HG03097 (cell line): ENCODE measurements at regions not wholly inside any gene's neighbourhood (a gene's known extent, or its start where the extent isn't known, plus 50 kb on each side); places are given as distances from the start of the nearest gene placed in this dataset.

Experiments
- ATAC-seq: cut with Tn5 transposase; IDR thresholded peaks from one replicate; pipeline ENCODE4 v1.9.1; 2021; ENCODE audit not compliant: unreplicated experiment, low FRiP score

DNA sequence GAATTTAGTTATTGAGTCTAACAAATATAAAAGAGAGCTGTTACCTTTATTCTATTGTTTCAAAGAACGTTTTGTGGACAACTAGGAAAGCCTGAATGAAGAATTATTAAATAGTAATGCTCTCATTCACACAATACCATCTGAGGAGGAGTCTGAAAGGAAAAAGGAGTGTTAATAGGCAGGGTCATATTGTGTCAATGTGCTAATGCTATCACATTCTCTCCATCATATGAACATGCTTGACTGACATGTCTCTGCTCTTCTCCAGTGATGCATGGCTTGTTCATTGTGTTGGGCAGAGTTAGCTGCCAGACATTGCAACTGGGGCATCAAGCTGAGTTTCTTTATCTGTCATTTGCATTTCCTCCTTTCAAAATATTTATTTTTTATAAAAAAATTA is 1578.0 kb downstream of the MAT2B start:
- ATAC-seq = no peak

DNA sequence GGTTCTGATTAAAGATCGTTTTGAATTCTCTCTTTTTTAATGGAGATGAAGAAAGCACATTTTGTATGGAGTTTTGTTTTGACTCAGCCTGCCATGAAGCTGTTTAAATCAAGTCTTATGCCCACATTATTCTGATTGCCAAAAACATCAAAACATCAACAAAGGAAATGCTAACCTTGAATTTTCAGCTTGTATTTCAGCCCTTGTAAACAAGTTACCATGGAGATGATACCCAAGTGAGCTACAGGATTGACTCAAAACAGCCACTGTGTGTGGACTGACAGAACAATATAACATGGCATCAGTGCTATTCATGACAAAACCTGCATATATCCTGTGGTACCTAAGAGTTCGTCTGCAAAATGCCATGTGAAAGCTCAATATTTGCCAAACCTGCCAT is 1581.0 kb downstream of the MAT2B start:
- no peak for ATAC-seq

- ATAC-seq = no peak
Observed at GRCh38 chr5:165094782-165095181, 1589.4 kb downstream of the MAT2B start.

DNA sequence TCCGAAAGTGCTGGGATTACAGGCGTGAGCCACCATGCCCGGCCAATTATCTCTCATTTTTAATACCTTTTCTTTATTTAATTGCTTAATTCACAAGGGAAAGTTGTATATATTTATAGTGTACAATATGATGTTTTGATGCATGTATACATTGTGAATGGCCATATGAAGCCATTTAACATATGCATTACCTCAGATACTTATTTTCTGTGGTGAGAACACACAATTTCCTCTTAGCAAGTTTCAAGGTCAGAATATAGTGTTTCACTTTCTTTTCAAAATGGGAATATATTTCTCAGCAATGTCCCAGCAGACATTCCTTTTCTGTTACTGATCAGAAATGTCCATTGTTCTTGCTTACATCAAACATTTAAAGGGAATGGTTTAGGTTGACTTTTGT is 1596.3 kb downstream of the MAT2B start:
- ATAC-seq = no peak

- ATAC-seq = no peak
Observed at GRCh38 chr5:165104611-165105010, 1599.2 kb downstream of the MAT2B start.

- no peak for ATAC-seq
Observed at GRCh38 chr5:165108809-165109208, 1603.4 kb downstream of the MAT2B start.

DNA sequence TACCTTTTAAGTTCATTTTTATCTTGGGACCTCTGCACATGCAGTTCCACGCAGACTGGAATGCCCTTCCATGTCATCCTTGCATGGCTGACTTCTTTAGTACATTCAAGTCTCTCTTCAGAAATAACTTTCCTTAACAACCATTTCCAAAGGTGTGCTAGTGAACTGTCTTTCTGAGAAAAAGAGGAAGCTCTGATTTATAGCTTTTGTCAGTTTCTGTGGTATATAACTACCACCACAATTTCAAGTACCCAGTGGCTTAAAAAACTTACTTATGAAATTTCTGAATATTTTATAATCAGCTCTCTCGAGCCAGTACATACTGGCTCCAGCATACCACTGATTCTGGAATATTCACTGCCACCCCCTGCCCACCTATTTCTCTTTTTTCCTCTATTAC is 1613.8 kb downstream of the MAT2B start:
- no peak for ATAC-seq

GRCh38 chr5:165126598-165126997 is 1621.2 kb downstream of the MAT2B start:
- ATAC-seq = no peak

DNA sequence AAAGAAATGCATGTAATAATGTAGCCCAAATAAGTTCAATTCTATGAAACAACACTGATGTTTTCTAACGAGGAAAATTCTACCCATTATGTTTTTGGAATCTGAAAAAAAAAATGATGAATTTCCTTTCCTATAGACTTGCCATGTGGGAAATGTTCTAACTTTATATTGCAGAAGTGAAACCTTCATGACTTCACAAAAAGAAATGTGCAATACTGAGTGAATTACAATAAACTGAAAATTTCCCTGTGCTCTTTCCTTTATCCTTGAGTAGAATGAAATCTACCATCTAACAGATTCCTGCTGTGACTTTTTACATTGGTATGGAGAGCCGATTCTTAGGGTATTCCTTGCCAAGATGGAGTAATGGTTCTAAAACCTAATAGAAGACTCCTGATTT is 1622.5 kb downstream of the MAT2B start:
- ATAC-seq = no peak

DNA sequence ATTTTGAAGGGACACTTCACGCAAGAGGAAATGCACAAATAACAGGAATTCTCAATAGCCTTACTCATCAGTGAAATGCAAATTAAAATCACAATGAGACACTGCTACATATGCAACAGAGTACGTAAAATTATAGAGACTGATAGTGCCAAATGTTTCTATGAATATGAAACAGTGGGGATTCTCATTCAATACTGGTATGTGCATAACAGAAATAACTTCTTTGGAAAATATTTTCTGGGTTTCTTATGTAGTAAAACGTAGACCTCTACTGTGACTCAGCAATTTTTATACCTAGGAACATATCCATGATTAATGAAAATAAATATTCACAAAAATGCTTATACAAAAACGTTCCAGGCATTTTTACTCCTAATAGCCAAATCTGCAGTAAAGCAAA is 1625.2 kb downstream of the MAT2B start:
- no peak for ATAC-seq

GRCh38 chr5:165134155-165134554 is 1628.7 kb downstream of the MAT2B start:
- ATAC-seq = no peak

DNA sequence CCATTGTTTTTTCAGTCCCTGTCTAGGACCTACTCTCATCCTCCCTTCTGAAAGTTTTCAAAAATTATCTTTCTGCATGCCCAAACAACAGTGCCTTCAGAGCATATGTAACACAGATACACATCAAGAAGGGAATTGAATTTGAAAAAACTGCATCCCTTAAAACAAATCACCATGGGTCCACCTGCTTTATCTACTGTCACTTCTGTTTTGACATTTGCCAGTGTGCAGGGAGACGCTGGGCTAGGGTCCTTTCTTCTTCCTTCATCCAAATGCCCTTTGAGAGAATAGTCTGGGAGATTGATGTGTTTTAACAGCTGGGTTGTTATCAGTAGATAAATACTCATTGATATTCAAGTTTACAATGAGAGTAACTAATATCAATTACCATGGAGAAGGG is 1630.1 kb downstream of the MAT2B start:
- no peak for ATAC-seq

DNA sequence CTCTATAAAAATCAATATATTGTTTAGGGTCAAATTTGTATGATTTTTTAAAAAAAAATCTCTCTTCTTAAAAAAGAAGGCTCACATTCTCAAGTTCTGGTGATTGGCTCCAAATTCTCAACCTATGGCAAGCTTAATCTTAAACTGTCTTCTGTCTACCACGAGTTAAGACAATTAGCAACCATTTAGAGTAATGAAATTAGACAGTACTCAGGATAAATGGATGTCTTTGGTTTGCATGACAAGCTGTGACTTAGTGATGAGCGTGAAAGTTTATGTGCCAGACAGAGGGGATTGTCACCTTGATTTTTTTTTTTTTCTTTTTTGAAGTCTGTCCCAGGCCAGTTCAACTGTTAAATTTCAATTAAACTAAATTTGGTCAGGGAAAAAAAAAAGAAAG is 1632.3 kb downstream of the MAT2B start:
- ATAC-seq = no peak

DNA sequence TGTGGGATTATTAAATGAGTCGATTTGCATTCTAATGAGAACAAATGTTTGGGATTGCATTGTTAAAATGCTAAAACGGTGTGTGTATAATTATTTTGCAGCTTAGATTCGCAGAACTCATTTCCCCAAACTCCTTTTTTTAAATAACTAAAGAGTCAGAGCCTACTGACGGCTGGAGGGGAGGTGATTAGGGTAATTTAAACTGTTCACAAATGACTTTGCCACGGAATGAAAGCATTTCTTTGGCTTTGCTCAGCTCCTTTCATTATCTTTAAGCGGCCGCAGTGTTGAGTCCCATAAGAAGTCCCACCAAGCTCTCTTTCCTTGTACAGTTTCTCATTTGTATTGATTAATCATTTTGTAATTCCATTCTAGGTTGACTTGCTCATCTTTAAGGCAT is 1632.8 kb downstream of the MAT2B start:
- ATAC-seq = no peak

GRCh38 chr5:165139262-165139661 is 1633.8 kb downstream of the MAT2B start:
- no peak for ATAC-seq

DNA sequence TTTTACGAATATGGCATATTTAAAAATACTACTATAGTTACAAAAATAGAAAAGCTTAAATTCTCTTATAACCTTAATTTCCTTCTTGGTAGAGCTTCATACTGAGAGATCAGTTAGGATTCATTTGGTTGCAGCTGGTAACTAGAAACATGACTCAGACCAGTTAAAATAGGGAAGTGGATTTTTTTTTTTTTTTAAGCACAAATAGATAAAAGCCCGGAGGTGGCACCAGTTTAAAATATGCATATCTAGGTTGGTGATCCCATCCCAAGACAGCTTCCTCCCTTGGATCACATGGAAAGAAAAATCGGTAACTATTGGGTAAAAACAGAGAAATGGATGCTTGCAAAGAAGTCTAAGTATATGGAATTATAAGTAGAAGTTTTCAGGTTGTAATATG is 1634.3 kb downstream of the MAT2B start:
- no peak for ATAC-seq

- no peak for ATAC-seq
Observed at GRCh38 chr5:165143741-165144140, 1638.3 kb downstream of the MAT2B start.

GRCh38 chr5:165149431-165149830 is 1644.0 kb downstream of the MAT2B start:
- ATAC-seq = no peak

GRCh38 chr5:165152058-165152457 is 1646.6 kb downstream of the MAT2B start:
- ATAC-seq = no peak

DNA sequence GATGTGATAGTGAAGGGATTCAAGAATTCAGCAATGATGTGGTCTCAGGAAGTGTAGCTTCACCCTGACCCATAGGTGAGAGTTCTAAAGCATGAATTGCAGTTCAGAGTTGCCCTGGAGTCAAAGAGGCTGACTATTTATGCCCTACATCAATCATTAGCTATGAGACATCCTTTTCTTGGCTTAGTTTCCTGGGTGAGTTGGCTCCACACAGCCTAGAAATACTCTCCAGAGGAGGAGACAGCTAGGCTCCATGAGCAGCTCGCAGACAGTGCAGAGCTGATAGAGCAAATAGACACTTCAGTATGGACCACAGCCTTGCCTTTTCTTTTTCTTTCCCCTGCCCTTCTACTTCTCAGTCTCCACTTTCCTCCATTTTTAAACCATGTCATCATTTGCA is 1651.8 kb downstream of the MAT2B start:
- ATAC-seq = no peak

DNA sequence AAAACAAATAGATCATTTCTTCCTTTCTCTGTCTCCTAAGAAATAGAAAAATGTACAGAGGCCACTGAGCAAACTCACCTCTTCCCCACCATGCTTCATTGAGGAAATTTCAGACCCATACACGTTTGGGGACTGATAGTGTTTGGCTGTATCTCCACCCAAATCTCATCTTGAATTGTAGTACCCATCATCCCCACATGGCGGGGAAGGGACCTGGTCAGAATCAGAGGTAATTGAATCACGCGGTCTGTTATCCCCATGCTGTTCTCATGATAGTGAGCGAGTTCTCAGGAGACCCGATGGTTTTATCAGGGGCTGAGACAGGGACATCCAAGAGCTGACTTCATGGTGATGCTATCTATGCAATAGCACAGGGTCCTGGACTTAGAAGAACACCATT is 1655.8 kb downstream of the MAT2B start:
- no peak for ATAC-seq

GRCh38 chr5:165163861-165164260 is 1658.4 kb downstream of the MAT2B start:
- no peak for ATAC-seq

DNA sequence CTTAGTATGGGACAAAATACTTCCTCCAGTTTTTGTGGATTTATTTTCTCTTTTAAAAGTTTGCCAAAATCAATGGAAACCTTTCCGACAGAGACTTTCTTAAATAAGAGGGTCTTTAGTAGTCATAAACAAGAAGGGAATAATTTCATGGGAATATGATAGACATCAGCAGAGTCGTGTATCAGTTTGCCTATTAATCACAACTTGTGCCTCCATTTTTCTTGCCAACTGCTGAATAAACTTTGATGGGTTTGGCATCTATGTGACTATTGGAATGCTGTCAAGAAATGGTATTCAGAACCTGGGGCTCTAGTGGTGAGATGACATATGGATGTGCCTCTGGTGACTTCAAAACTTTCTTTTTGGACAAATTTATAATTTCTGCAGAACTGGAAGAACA is 1668.2 kb downstream of the MAT2B start:
- ATAC-seq = no peak

DNA sequence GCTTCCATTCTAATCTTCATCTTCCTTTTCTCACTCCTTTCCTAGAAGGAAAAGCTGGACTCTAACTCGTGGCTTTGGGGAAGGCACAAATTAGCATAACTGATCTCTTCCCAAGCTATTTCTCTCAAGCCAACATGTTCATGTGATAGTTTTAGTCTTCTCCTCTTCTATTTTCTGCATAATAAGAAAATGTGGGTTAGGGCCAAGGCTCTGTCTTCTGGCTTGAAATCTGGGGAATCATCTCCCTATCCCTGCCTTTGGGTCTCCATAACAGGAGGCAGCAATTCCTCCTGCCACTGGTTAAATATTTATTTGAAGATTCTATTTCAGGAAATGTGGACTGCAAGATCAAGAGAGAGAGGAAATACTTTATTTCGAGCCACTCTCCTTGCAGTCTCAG is 1669.6 kb downstream of the MAT2B start:
- ATAC-seq = no peak
